ENCODE measurements at regions not wholly inside any gene's neighbourhood (a gene's known extent, or its start where the extent isn't known, plus 50 kb on each side); places are given as distances from the start of the nearest gene placed in this dataset.
A peak's percentile ranks its signal among the peaks of the same experiment; 100 is the strongest.

- no peak for DNase-seq
- Histone ChIP-seq H3K27me3 (ENCODE audit: low read depth) (no peaks in the 10 kb centered on the region), H3K4me1 (peaks cover 19% of the 10 kb centered on the region), H3K4me3 (no peak overlapping the region), H3K9me3 (replicated peaks) (no peaks in the 10 kb centered on the region), H3K36me3 (no peaks in the 10 kb centered on the region), H3K27ac (replicated peaks) (no peak overlapping the region)
- TF ChIP-seq CTCF (IDR thresholded peaks at IDR 0.05; ENCODE audit: borderline replicate concordance): no peak
- intact Hi-C loops (cut with micrococcal nuclease): no loop called here
Measured at GRCh38 chr5:138643040-138643791, 68.0 kb upstream of the HSPA9 start.

- Histone ChIP-seq H3K9me3 (replicated peaks) (no peaks in the 10 kb centered on the region), H3K27me3 (ENCODE audit: low read depth) (no peaks in the 10 kb centered on the region), H3K4me3 (no peak overlapping the region), H3K36me3 (no peaks in the 10 kb centered on the region), H3K27ac (replicated peaks) (no peak overlapping the region), H3K4me1 (peaks cover 6% of the 10 kb centered on the region)
- peak; percentile 55 for DNase-seq
- peak; percentile 85 for TF ChIP-seq CTCF (IDR thresholded peaks at IDR 0.05; ENCODE audit: borderline replicate concordance)
- intact Hi-C loops (cut with micrococcal nuclease): no loop called here
Measured at GRCh38 chr5:138641547-138642298, 66.5 kb upstream of the HSPA9 start.

GRCh38 chr5:138640646-138641254 lies 65.5 kb upstream of the HSPA9 start:
- Histone ChIP-seq H3K27ac (replicated peaks) (no peak overlapping the region), H3K4me1 (peaks cover 6% of the 10 kb centered on the region), H3K27me3 (ENCODE audit: low read depth) (no peaks in the 10 kb centered on the region), H3K9me3 (replicated peaks) (no peaks in the 10 kb centered on the region), H3K36me3 (no peaks in the 10 kb centered on the region), H3K4me3 (no peak overlapping the region)
- TF ChIP-seq CTCF (IDR thresholded peaks at IDR 0.05; ENCODE audit: borderline replicate concordance): no peak
- intact Hi-C loops (cut with micrococcal nuclease): no loop called here
- no peak for DNase-seq

- H3K4me3 ChIP-seq: no peak overlapping the region
- DNase-seq: no peak
- peaks cover 10% of the 10 kb centered on the region for H3K4me1 ChIP-seq
- no peak for TF ChIP-seq CTCF (IDR thresholded peaks at IDR 0.05; ENCODE audit: borderline replicate concordance)
- H3K9me3 ChIP-seq (replicated peaks): no peaks in the 10 kb centered on the region
- H3K27me3 ChIP-seq (ENCODE audit: low read depth): no peaks in the 10 kb centered on the region
- intact Hi-C loops (cut with micrococcal nuclease): no loop called here
- H3K36me3 ChIP-seq: no peaks in the 10 kb centered on the region
- H3K27ac ChIP-seq (replicated peaks): no peak overlapping the region
Measured at GRCh38 chr5:138640138-138640537, 64.9 kb upstream of the HSPA9 start.

GRCh38 chr5:138639326-138639725 lies 64.1 kb upstream of the HSPA9 start:
- no peak overlapping the region for H3K27ac ChIP-seq (replicated peaks)
- DNase-seq: no peak
- intact Hi-C loops (cut with micrococcal nuclease): no loop called here

More at GRCh38 chr5:138639326-138639725, 64.1 kb upstream of the HSPA9 start:
- Histone ChIP-seq H3K36me3 (no peaks in the 10 kb centered on the region), H3K4me1 (peaks cover 16% of the 10 kb centered on the region), H3K4me3 (no peak overlapping the region), H3K9me3 (replicated peaks) (no peaks in the 10 kb centered on the region), H3K27me3 (ENCODE audit: low read depth) (no peaks in the 10 kb centered on the region)
- TF ChIP-seq CTCF (IDR thresholded peaks at IDR 0.05; ENCODE audit: borderline replicate concordance): no peak
